ENCODE measurements at regions not wholly inside any gene's neighbourhood (a gene's known extent, or its start where the extent isn't known, plus 50 kb on each side); places are given as distances from the start of the nearest gene placed in this dataset.

- no peaks in the 10 kb centered on the region for H3K36me3 ChIP-seq
- no peak for DNase-seq
- intact Hi-C loops (cut with DNase I), result no loop called here
Measured at GRCh38 chr3:106210923-106211322, 342.1 kb upstream of the CBLB start.

GRCh38 chr3:106212665-106213222, 343.9 kb upstream of the CBLB start:
- ATAC-seq, result no peak
- H3K36me3 ChIP-seq, result no peaks in the 10 kb centered on the region
- no peaks in the 10 kb centered on the region for H3K9me3 ChIP-seq
- H3K4me1 ChIP-seq, result no peaks in the 10 kb centered on the region
- no peak for TF ChIP-seq CTCF (IDR thresholded peaks at IDR 0.05)
- intact Hi-C loops (cut with DNase I), result no loop called here
- H3K4me3 ChIP-seq, result no peak overlapping the region
- H3K27me3 ChIP-seq, result no peaks in the 10 kb centered on the region
- no peak for DNase-seq
- H3K27ac ChIP-seq, result no peak overlapping the region

More at GRCh38 chr3:106210923-106211322, 342.1 kb upstream of the CBLB start:
- no peaks in the 10 kb centered on the region for H3K9me3 ChIP-seq
- H3K4me3 ChIP-seq, result no peak overlapping the region
- no peak for TF ChIP-seq CTCF (IDR thresholded peaks at IDR 0.05)
- peaks cover 4% of the 10 kb centered on the region for H3K4me1 ChIP-seq
- no peak for ATAC-seq
- H3K27me3 ChIP-seq, result no peaks in the 10 kb centered on the region
- H3K27ac ChIP-seq, result no peak overlapping the region

- Histone ChIP-seq H3K4me3 (no peak overlapping the region), H3K27me3 (no peaks in the 10 kb centered on the region), H3K36me3 (no peaks in the 10 kb centered on the region), H3K27ac (no peak overlapping the region), H3K9me3 (no peaks in the 10 kb centered on the region), H3K4me1 (no peaks in the 10 kb centered on the region)
- no peak for TF ChIP-seq CTCF (IDR thresholded peaks at IDR 0.05)
- intact Hi-C loops (cut with DNase I), result no loop called here
- ATAC-seq (no peak), DNase-seq (no peak)
Measured at GRCh38 chr3:106213954-106214353, 345.1 kb upstream of the CBLB start.

GRCh38 chr3:106214641-106215040, 345.8 kb upstream of the CBLB start:
- no peaks in the 10 kb centered on the region for H3K27me3 ChIP-seq
- DNase-seq (no peak), ATAC-seq (no peak)
- H3K36me3 ChIP-seq, result no peaks in the 10 kb centered on the region
- intact Hi-C loops (cut with DNase I), result no loop called here
- H3K9me3 ChIP-seq, result no peaks in the 10 kb centered on the region
- TF ChIP-seq CTCF (IDR thresholded peaks at IDR 0.05), result no peak
- no peak overlapping the region for H3K4me3 ChIP-seq
- no peaks in the 10 kb centered on the region for H3K4me1 ChIP-seq
- H3K27ac ChIP-seq, result no peak overlapping the region

GRCh38 chr3:106215047-106215446, 346.2 kb upstream of the CBLB start:
- Histone ChIP-seq H3K36me3 (no peaks in the 10 kb centered on the region), H3K27ac (no peak overlapping the region), H3K4me1 (no peaks in the 10 kb centered on the region), H3K9me3 (no peaks in the 10 kb centered on the region), H3K4me3 (no peak overlapping the region), H3K27me3 (no peaks in the 10 kb centered on the region)
- intact Hi-C loops (cut with DNase I), result no loop called here
- ATAC-seq (no peak), DNase-seq (no peak)
- no peak for TF ChIP-seq CTCF (IDR thresholded peaks at IDR 0.05)

- ATAC-seq, result no peak
Measured at GRCh38 chr3:106217745-106218144, 348.9 kb upstream of the CBLB start.

More at GRCh38 chr3:106217745-106218144, 348.9 kb upstream of the CBLB start:
- intact Hi-C loops (cut with DNase I), result no loop called here
- H3K4me3 ChIP-seq, result no peak overlapping the region
- no peaks in the 10 kb centered on the region for H3K36me3 ChIP-seq
- H3K27ac ChIP-seq, result no peak overlapping the region
- H3K9me3 ChIP-seq, result no peaks in the 10 kb centered on the region
- no peak for DNase-seq
- no peaks in the 10 kb centered on the region for H3K4me1 ChIP-seq
- no peak for TF ChIP-seq CTCF (IDR thresholded peaks at IDR 0.05)
- no peaks in the 10 kb centered on the region for H3K27me3 ChIP-seq
